ENCODE measurements at regions not wholly inside any gene's neighbourhood (a gene's known extent, or its start where the extent isn't known, plus 50 kb on each side); places are given as distances from the start of the nearest gene placed in this dataset.

DNA sequence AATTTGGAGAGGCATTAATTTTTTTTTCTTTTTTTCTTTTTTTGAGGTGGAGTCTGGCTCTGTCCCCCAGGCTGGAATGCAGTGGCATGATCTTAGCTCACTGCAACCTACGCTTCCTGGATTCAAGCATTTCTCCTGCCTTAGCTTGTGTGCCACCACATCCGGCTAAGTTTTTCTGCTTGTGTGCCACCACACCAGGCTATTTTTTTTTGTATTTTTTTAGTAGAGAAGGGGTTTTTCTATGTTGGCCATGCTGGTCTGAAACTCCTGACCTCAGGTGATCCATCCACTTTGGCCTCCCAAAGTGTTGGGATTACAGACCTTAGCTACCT is 102.0 kb downstream of the TMSB4Y start:
- DNase-seq, result no peak
- Histone ChIP-seq H3K27ac (ENCODE audit: low read length, poor library complexity, severe bottlenecking) (no peak overlapping the region), H3K4me1 (ENCODE audit: control insufficient read depth, insufficient read depth, low read depth, low read length) (no peaks in the 10 kb centered on the region), H2BK120ac (ENCODE audit: low read depth, low read length) (no peak overlapping the region), H3K9me3 (ENCODE audit: control insufficient read depth, low read length) (no peaks in the 10 kb centered on the region), H2AFZ (ENCODE audit: low read depth, low read length) (no peak overlapping the region), H3K79me1 (replicated peaks; ENCODE audit: low read length, poor library complexity, severe bottlenecking) (no peaks in the 10 kb centered on the region), H3K18ac (ENCODE audit: low read depth in 1 of 2, low read length in 2 of 2) (no peak overlapping the region), H4K91ac (ENCODE audit: low read length) (no peak overlapping the region), H2BK12ac (ENCODE audit: low read length in 2 of 2) (no peak overlapping the region), H3K27me3 (ENCODE audit: control insufficient read depth in 1 of 2, insufficient read depth in 1 of 2, low read length in 2 of 2) (no peaks in the 10 kb centered on the region), H3K9ac (ENCODE audit: low read length) (no peak overlapping the region), H3K14ac (ENCODE audit: low read length in 2 of 2) (no peak overlapping the region), H3K4me3 (ENCODE audit: insufficient read depth in 1 of 2, low read depth in 1 of 2, low read length in 2 of 2) (no peak overlapping the region), H2BK5ac (ENCODE audit: low read depth, low read length, poor library complexity, severe bottlenecking) (no peak overlapping the region), H3K4ac (ENCODE audit: low read depth in 1 of 2, low read length in 2 of 2) (no peak overlapping the region), H2AK5ac (ENCODE audit: low read length, severe bottlenecking) (no peak overlapping the region), H3K36me3 (ENCODE audit: control insufficient read depth in 1 of 2, insufficient read depth in 2 of 2, low read depth in 1 of 2, low read length in 2 of 2) (no peaks in the 10 kb centered on the region), H2BK15ac (ENCODE audit: low read depth, poor library complexity, severe bottlenecking) (no peak overlapping the region), H3K4me2 (ENCODE audit: low read length, poor library complexity, severe bottlenecking) (no peak overlapping the region), H4K8ac (ENCODE audit: low read length) (no peak overlapping the region), H3K23ac (ENCODE audit: low read length in 2 of 2) (no peak overlapping the region)
- WGBS, result no CpG with 5 or more reads among the region's 2 CpGs

DNA sequence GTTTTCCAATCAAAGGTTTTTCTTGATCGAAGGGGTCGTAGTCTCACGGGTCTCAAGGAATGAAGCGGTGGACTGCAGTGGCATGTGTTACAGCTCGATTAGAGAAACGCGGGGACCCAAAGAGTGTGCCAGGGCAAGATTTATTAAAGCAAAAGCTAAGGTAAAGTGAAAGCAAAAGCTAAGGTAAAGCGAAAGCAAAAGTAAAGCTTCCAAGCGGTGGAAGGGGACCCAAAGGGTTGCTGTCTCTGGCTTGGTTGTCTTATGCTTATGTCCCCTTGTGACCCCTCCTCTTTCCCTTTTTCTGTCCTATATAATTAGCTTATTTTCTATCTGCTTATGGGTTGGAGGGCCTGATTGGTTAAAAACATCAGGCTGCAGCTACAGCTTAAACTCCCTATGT is 126.4 kb downstream of the TMSB4Y start:
- no peak overlapping the region for H3K9ac ChIP-seq (ENCODE audit: low read length)
- no peaks in the 10 kb centered on the region for H3K9me3 ChIP-seq (ENCODE audit: control insufficient read depth, low read length)
- no peak overlapping the region for H2AK5ac ChIP-seq (ENCODE audit: low read length, severe bottlenecking)
- H3K4ac ChIP-seq (ENCODE audit: low read depth in 1 of 2, low read length in 2 of 2), result no peak overlapping the region
- no peak overlapping the region for H3K23ac ChIP-seq (ENCODE audit: low read length in 2 of 2)
- DNase-seq, result no peak
- no peak overlapping the region for H3K4me3 ChIP-seq (ENCODE audit: insufficient read depth in 1 of 2, low read depth in 1 of 2, low read length in 2 of 2)
- no peak overlapping the region for H2BK12ac ChIP-seq (ENCODE audit: low read length in 2 of 2)
- no peaks in the 10 kb centered on the region for H3K79me1 ChIP-seq (replicated peaks; ENCODE audit: low read length, poor library complexity, severe bottlenecking)
- no peak overlapping the region for H4K91ac ChIP-seq (ENCODE audit: low read length)
- WGBS, result 98% methylated on average over 7 of the region's 9 CpGs
- H3K4me2 ChIP-seq (ENCODE audit: low read length, poor library complexity, severe bottlenecking), result no peak overlapping the region
- no peak overlapping the region for H2BK5ac ChIP-seq (ENCODE audit: low read depth, low read length, poor library complexity, severe bottlenecking)
- no peak overlapping the region for H3K14ac ChIP-seq (ENCODE audit: low read length in 2 of 2)
- no peak overlapping the region for H4K8ac ChIP-seq (ENCODE audit: low read length)
- H3K36me3 ChIP-seq (ENCODE audit: control insufficient read depth in 1 of 2, insufficient read depth in 2 of 2, low read depth in 1 of 2, low read length in 2 of 2), result no peaks in the 10 kb centered on the region
- no peak overlapping the region for H3K27ac ChIP-seq (ENCODE audit: low read length, poor library complexity, severe bottlenecking)
- H3K18ac ChIP-seq (ENCODE audit: low read depth in 1 of 2, low read length in 2 of 2), result no peak overlapping the region
- H2AFZ ChIP-seq (ENCODE audit: low read depth, low read length), result no peak overlapping the region
- H2BK15ac ChIP-seq (ENCODE audit: low read depth, poor library complexity, severe bottlenecking), result no peak overlapping the region
- no peaks in the 10 kb centered on the region for H3K27me3 ChIP-seq (ENCODE audit: control insufficient read depth in 1 of 2, insufficient read depth in 1 of 2, low read length in 2 of 2)
- no peak overlapping the region for H2BK120ac ChIP-seq (ENCODE audit: low read depth, low read length)
- no peaks in the 10 kb centered on the region for H3K4me1 ChIP-seq (ENCODE audit: control insufficient read depth, insufficient read depth, low read depth, low read length)

DNA sequence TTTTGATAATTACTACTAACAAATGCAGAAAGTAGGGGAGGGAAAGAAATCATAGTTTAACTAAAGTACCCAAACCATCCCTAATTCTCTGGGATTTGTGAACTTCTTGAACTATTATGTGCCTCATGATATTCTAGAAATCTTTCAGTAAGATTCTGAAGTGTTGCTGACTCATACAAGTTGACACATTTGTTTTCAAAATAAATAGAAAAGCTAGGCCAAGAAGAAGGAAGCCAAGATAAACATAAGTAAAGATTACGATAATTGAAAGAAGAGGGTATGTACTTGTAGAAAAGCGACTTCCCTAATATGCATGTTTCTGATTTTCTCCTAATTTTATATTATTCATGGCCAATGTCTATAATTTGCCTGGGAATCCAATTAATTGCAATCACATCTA is 140.7 kb downstream of the TMSB4Y start:
- no peak overlapping the region for H4K91ac ChIP-seq (ENCODE audit: low read length)
- H3K18ac ChIP-seq (ENCODE audit: low read depth in 1 of 2, low read length in 2 of 2), result no peak overlapping the region
- H3K9me3 ChIP-seq (ENCODE audit: control insufficient read depth, low read length), result no peaks in the 10 kb centered on the region
- no peak overlapping the region for H3K4me3 ChIP-seq (ENCODE audit: insufficient read depth in 1 of 2, low read depth in 1 of 2, low read length in 2 of 2)
- H2BK15ac ChIP-seq (ENCODE audit: low read depth, poor library complexity, severe bottlenecking), result no peak overlapping the region
- no peaks in the 10 kb centered on the region for H3K79me1 ChIP-seq (replicated peaks; ENCODE audit: low read length, poor library complexity, severe bottlenecking)
- no peak overlapping the region for H3K14ac ChIP-seq (ENCODE audit: low read length in 2 of 2)
- H3K4ac ChIP-seq (ENCODE audit: low read depth in 1 of 2, low read length in 2 of 2), result no peak overlapping the region
- no peak overlapping the region for H2BK120ac ChIP-seq (ENCODE audit: low read depth, low read length)
- no peak overlapping the region for H2AFZ ChIP-seq (ENCODE audit: low read depth, low read length)
- H3K9ac ChIP-seq (ENCODE audit: low read length), result no peak overlapping the region
- H3K36me3 ChIP-seq (ENCODE audit: control insufficient read depth in 1 of 2, insufficient read depth in 2 of 2, low read depth in 1 of 2, low read length in 2 of 2), result no peaks in the 10 kb centered on the region
- no peak overlapping the region for H2AK5ac ChIP-seq (ENCODE audit: low read length, severe bottlenecking)
- DNase-seq, result peak; percentile 12
- whole genome bisulfite sequencing, result no CpG with 5 or more reads among the region's 2 CpGs
- no peak overlapping the region for H3K4me2 ChIP-seq (ENCODE audit: low read length, poor library complexity, severe bottlenecking)
- no peak overlapping the region for H4K8ac ChIP-seq (ENCODE audit: low read length)
- H3K23ac ChIP-seq (ENCODE audit: low read length in 2 of 2), result no peak overlapping the region
- H2BK5ac ChIP-seq (ENCODE audit: low read depth, low read length, poor library complexity, severe bottlenecking), result no peak overlapping the region
- no peak overlapping the region for H3K27ac ChIP-seq (ENCODE audit: low read length, poor library complexity, severe bottlenecking)
- no peaks in the 10 kb centered on the region for H3K27me3 ChIP-seq (ENCODE audit: control insufficient read depth in 1 of 2, insufficient read depth in 1 of 2, low read length in 2 of 2)
- H3K4me1 ChIP-seq (ENCODE audit: control insufficient read depth, insufficient read depth, low read depth, low read length), result no peaks in the 10 kb centered on the region
- no peak overlapping the region for H2BK12ac ChIP-seq (ENCODE audit: low read length in 2 of 2)

DNA sequence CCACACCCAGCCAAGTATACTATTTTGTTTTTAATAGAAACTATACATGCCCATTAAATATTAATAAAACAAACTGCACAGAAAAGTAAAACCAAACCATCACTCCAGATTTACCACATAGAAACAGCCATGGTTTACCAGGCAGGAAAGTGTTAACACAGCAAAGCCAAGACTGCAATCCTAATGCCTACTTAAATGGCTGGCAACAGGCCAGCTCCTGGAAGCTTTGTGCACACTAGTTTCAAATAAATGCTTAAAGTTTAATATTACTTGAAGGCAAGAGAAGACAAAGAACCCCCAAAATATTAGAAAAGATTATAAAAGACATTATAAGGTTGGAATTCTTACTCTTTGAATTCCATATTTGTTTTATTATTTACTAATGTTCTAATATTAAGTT is 141.0 kb downstream of the VCY start:
- H3K23ac ChIP-seq (ENCODE audit: low read length in 2 of 2), result no peak overlapping the region
- H2BK12ac ChIP-seq (ENCODE audit: low read length in 2 of 2), result no peak overlapping the region
- no peak overlapping the region for H2BK15ac ChIP-seq (ENCODE audit: low read depth, poor library complexity, severe bottlenecking)
- no peak overlapping the region for H2BK5ac ChIP-seq (ENCODE audit: low read depth, low read length, poor library complexity, severe bottlenecking)
- H3K79me1 ChIP-seq (replicated peaks; ENCODE audit: low read length, poor library complexity, severe bottlenecking), result no peaks in the 10 kb centered on the region
- no peaks in the 10 kb centered on the region for H3K36me3 ChIP-seq (ENCODE audit: control insufficient read depth in 1 of 2, insufficient read depth in 2 of 2, low read depth in 1 of 2, low read length in 2 of 2)
- no peak overlapping the region for H2AFZ ChIP-seq (ENCODE audit: low read depth, low read length)
- no peak overlapping the region for H3K4ac ChIP-seq (ENCODE audit: low read depth in 1 of 2, low read length in 2 of 2)
- no peak overlapping the region for H3K27ac ChIP-seq (ENCODE audit: low read length, poor library complexity, severe bottlenecking)
- no peak overlapping the region for H3K18ac ChIP-seq (ENCODE audit: low read depth in 1 of 2, low read length in 2 of 2)
- H3K9me3 ChIP-seq (ENCODE audit: control insufficient read depth, low read length), result no peaks in the 10 kb centered on the region
- no peaks in the 10 kb centered on the region for H3K27me3 ChIP-seq (ENCODE audit: control insufficient read depth in 1 of 2, insufficient read depth in 1 of 2, low read length in 2 of 2)
- H4K91ac ChIP-seq (ENCODE audit: low read length), result no peak overlapping the region
- no peak overlapping the region for H4K8ac ChIP-seq (ENCODE audit: low read length)
- peak; percentile 1 for DNase-seq
- no peak overlapping the region for H3K9ac ChIP-seq (ENCODE audit: low read length)
- no peaks in the 10 kb centered on the region for H3K4me1 ChIP-seq (ENCODE audit: control insufficient read depth, insufficient read depth, low read depth, low read length)
- no peak overlapping the region for H3K4me3 ChIP-seq (ENCODE audit: insufficient read depth in 1 of 2, low read depth in 1 of 2, low read length in 2 of 2)
- no peak overlapping the region for H2AK5ac ChIP-seq (ENCODE audit: low read length, severe bottlenecking)
- H3K14ac ChIP-seq (ENCODE audit: low read length in 2 of 2), result no peak overlapping the region
- no peak overlapping the region for H3K4me2 ChIP-seq (ENCODE audit: low read length, poor library complexity, severe bottlenecking)
- no peak overlapping the region for H2BK120ac ChIP-seq (ENCODE audit: low read depth, low read length)
